SK-N-SH (cell line): ENCODE measurements at regions not wholly inside any gene's neighbourhood (a gene's known extent, or its start where the extent isn't known, plus 50 kb on each side); places are given as distances from the start of the nearest gene placed in this dataset.
"Not testable (repeated sequence)": the region's sequence is repeated elsewhere in the genome, so short reads cannot be mapped to it uniquely, and the experiment has no call there.

Experiments used
- CTCF ChIA-PET: fragments of 300-600, 350-600 bp; formaldehyde crosslinking; extraction: SDS; loops from one replicate; lab custom pipeline; 2021; lab: Yijun Ruan, JAX
- POLR2A ChIA-PET: fragments of 350-600 bp; sonication (Branson Sonifier 250); formaldehyde crosslinking; extraction: SDS; loops from one replicate; lab custom pipeline; 2020; ENCODE audit warnings: antibody characterized with exemption, inconsistent platforms; lab: Yijun Ruan, JAX
- DNase-seq: peaks from one replicate; pipeline ENCODE4 v3.0.0; 2012
- H2AFZ ChIP-seq: fragments of 200-600 bp; sonication (generic); 2 replicates; pipeline ENCODE4 v1.8.1; 2016; ENCODE audit warnings: antibody characterized with exemption, mild to moderate bottlenecking, low read depth
- H3F3A ChIP-seq: fragments of 200-600 bp; sonication (generic); replicated peaks from 2 replicates; pipeline ENCODE3; 2016; ENCODE audit warnings: antibody characterized with exemption, mild to moderate bottlenecking; ENCODE audit not compliant: insufficient read depth
- H3K27ac ChIP-seq, 2 experiments: fragments of 200-500 bp in 1 of 2; fragments of 200-600 bp in 1 of 2; sonication (Bioruptor generic) in 1 of 2; sonication (generic), shearing (Covaris generic) in 1 of 2; 2 replicates each; pipeline versions ENCODE4 v1.5.1 to v1.6.1; 2014 to 2016; ENCODE audit warnings: low read depth in 2 of 2, inconsistent platforms in 1 of 2, low read length in 1 of 2, mild to moderate bottlenecking in 1 of 2, mixed read lengths in 1 of 2
- H3K27me3 ChIP-seq: fragments of 200-600 bp; sonication (generic), shearing (Covaris generic); 2 replicates; pipeline ENCODE4 v1.6.1; 2016; ENCODE audit warnings: mixed run types; ENCODE audit not compliant: insufficient read depth
- H3K36me3 ChIP-seq, 2 experiments: fragments of 200-500 bp in 1 of 2; fragments of 200-600 bp in 1 of 2; sonication (Bioruptor generic) in 1 of 2; sonication (generic) in 1 of 2; replicated peaks in 1 of 2; 2 replicates each; pipeline versions ENCODE3 to v1.5.1; 2014 to 2016; ENCODE audit warnings: low read length in 1 of 2, mild to moderate bottlenecking in 1 of 2; ENCODE audit not compliant: insufficient read depth in 2 of 2, control insufficient read depth in 1 of 2
- H3K4me1 ChIP-seq, 2 experiments: fragments of 200-500 bp in 1 of 2; fragments of 200-600 bp in 1 of 2; sonication (Bioruptor generic) in 1 of 2; sonication (generic), shearing (Covaris generic) in 1 of 2; 2 replicates each; pipeline versions ENCODE4 v1.5.1 to v1.6.1; 2014 to 2016; ENCODE audit warnings: low read depth in 1 of 2, low read length in 1 of 2, mixed run types in 1 of 2; ENCODE audit not compliant: insufficient read depth in 2 of 2, control insufficient read depth in 1 of 2
- H3K4me2 ChIP-seq: fragments of 200-600 bp; sonication (generic), shearing (Covaris generic); 2 replicates; pipeline ENCODE4 v1.6.1; 2017; ENCODE audit warnings: mixed run types
- H3K4me3 ChIP-seq, 2 experiments: fragments of 200-500 bp in 1 of 2; fragments of 200-600 bp in 1 of 2; sonication (Bioruptor generic) in 1 of 2; sonication (generic), shearing (Covaris generic) in 1 of 2; 2 replicates each; pipeline versions ENCODE4 v1.5.1 to v1.8.1; 2014 to 2016; ENCODE audit warnings: low read depth in 2 of 2, inconsistent platforms in 1 of 2, low read length in 1 of 2, mild to moderate bottlenecking in 1 of 2, mixed read lengths in 1 of 2, moderate library complexity in 1 of 2
- H3K79me2 ChIP-seq: fragments of 200-600 bp; sonication (generic); 2 replicates; pipeline ENCODE4 v1.8.1; 2017; ENCODE audit warnings: mild to moderate bottlenecking; ENCODE audit not compliant: insufficient read depth
- H3K9ac ChIP-seq: fragments of 200-600 bp; sonication (generic); 2 replicates; pipeline ENCODE4 v1.6.1; 2017; ENCODE audit warnings: mixed run types
- H3K9me2 ChIP-seq: fragments of 200-600 bp; sonication (generic); 2 replicates; pipeline ENCODE4 v1.6.1; 2017; ENCODE audit warnings: mixed run types
- H3K9me3 ChIP-seq: fragments of 200-600 bp; sonication (generic); 2 replicates; pipeline ENCODE4 v1.6.1; 2017; ENCODE audit warnings: mixed run types, mild to moderate bottlenecking, moderate library complexity
- H4K20me1 ChIP-seq: fragments of 200-600 bp; sonication (generic); 2 replicates; pipeline ENCODE4 v1.6.1; 2017; ENCODE audit warnings: mild to moderate bottlenecking, mixed run types; ENCODE audit not compliant: insufficient read depth
- CHD2 ChIP-seq: fragments of 150-350 bp; IDR thresholded peaks from 2 replicates; pipeline ENCODE4 v1.6.1; 2018; ENCODE audit warnings: low read length; ENCODE audit not compliant: partially characterized antibody
- CTCF ChIP-seq: fragments of 200-600 bp; sonication (generic); IDR thresholded peaks from 2 replicates; pipeline ENCODE4 v1.6.1; 2017; ENCODE audit warnings: antibody characterized with exemption, mild to moderate bottlenecking, moderate library complexity
- ELF1 ChIP-seq: IDR thresholded peaks from 2 replicates; pipeline ENCODE4 v1.4.0; 2012
- EZH2phosphoT487 ChIP-seq: fragments of 200-600 bp; sonication (generic); IDR thresholded peaks from 2 replicates; pipeline ENCODE4 v1.6.1; 2017; ENCODE audit warnings: low read depth, mixed run types, mild to moderate bottlenecking, antibody characterized with exemption, moderate library complexity, borderline replicate concordance
- FOSL2 ChIP-seq: IDR thresholded peaks from 2 replicates; pipeline ENCODE4 v1.4.0; 2012; ENCODE audit warnings: low read depth, mild to moderate bottlenecking, moderate library complexity, borderline replicate concordance
- FOXJ3 ChIP-seq: sonication (generic); formaldehyde crosslinking; IDR thresholded peaks from 2 replicates; pipeline ENCODE4 v1.5.1; 2020; ENCODE audit warnings: mild to moderate bottlenecking, missing genetic modification reagents
- FOXM1 ChIP-seq: IDR thresholded peaks from 2 replicates; pipeline ENCODE4 v1.4.0; 2012; ENCODE audit warnings: low read depth, mild to moderate bottlenecking
- GABPA ChIP-seq: IDR thresholded peaks from 2 replicates; pipeline ENCODE4 v1.4.0; 2012; ENCODE audit warnings: low read depth, mild to moderate bottlenecking
- GATA2 ChIP-seq: sonication (generic); formaldehyde crosslinking; IDR thresholded peaks from 2 replicates; pipeline ENCODE4 v1.5.0; 2020; ENCODE audit warnings: mild to moderate bottlenecking, missing genetic modification reagents
- IRF3 ChIP-seq: fragments of 150-350 bp; IDR thresholded peaks from 2 replicates; pipeline ENCODE4 v1.6.1; 2016; ENCODE audit warnings: mild to moderate bottlenecking, low read depth, low read length
- MEF2A ChIP-seq: IDR thresholded peaks from 2 replicates; pipeline ENCODE4 v1.4.0; 2012; ENCODE audit warnings: low read depth, borderline replicate concordance
- MXI1 ChIP-seq: IDR thresholded peaks from 2 replicates; pipeline ENCODE4 v1.6.1; 2012; ENCODE audit warnings: mild to moderate bottlenecking, low read depth, low read length, improper control_type of control experiment
- NRF1 ChIP-seq: IDR thresholded peaks from 2 replicates; pipeline ENCODE4 v1.6.1; 2012; ENCODE audit warnings: low read depth, mild to moderate bottlenecking, low read length
- REST ChIP-seq: IDR thresholded peaks from 2 replicates; pipeline ENCODE4 v1.6.1; 2012; ENCODE audit warnings: mild to moderate bottlenecking, low read depth, low read length, moderate library complexity
- RXRA ChIP-seq: IDR thresholded peaks from 2 replicates; pipeline ENCODE4 v1.4.0; 2012; ENCODE audit warnings: low read depth, mild to moderate bottlenecking, borderline replicate concordance
- SMC3 ChIP-seq: IDR thresholded peaks from 2 replicates; pipeline ENCODE4 v1.6.1; 2012; ENCODE audit warnings: low read depth, low read length, improper control_type of control experiment
- TCF12 ChIP-seq: IDR thresholded peaks from 2 replicates; pipeline ENCODE4 v1.4.0; 2012
- USF1 ChIP-seq: IDR thresholded peaks from 2 replicates; pipeline ENCODE4 v1.4.0; 2012; ENCODE audit warnings: low read depth, borderline replicate concordance
- WGBS: methylation state at CpG from one replicate; pipeline ENCODE4 v1.1.6; 2017; ENCODE audit warnings: low lambda C conversion rate; 5-methylcytosine and 5-hydroxymethylcytosine counted together

GRCh38 chr11:33527738-33528137, 172.9 kb downstream of the C11orf91 start:
- CTCF ChIA-PET, POLR2A ChIA-PET, DNase-seq, H3K4me3 ChIP-seq, H3K9ac ChIP-seq, H3K27me3 ChIP-seq, H3K9me2 ChIP-seq, H2AFZ ChIP-seq, H3K9me3 ChIP-seq, H3K4me2 ChIP-seq, H4K20me1 ChIP-seq, H3K27ac ChIP-seq: not testable (repeated sequence)
- 93% methylated on average over 4 of the region's 4 CpGs for WGBS
- Histone ChIP-seq H3K79me2 (peaks cover 80% of the 10 kb centered on the region), H3F3A (peaks cover 45% of the 10 kb centered on the region), H3K4me1 (peaks cover 0 to 21% of the 10 kb centered on the region in 2 experiments; a peak in 1 of 4 replicates), H3K36me3 (peaks cover 0 to 15% of the 10 kb centered on the region in 2 experiments)

- H4K20me1 ChIP-seq = peaks cover 3% of the 10 kb centered on the region; the same call in 1 of the 2 replicates
- H3K9ac ChIP-seq = no peak overlapping the region
- peaks cover 6% of the 10 kb centered on the region; the same call in 1 of the 2 replicates for H3K9me3 ChIP-seq
- DNase-seq = no peak
- H3K4me2 ChIP-seq = no peak overlapping the region
- TF ChIP-seq FOXM1 (no peak), NRF1 (no peak), ELF1 (no peak), CTCF (no peak), IRF3 (no peak), TCF12 (no peak), FOSL2 (no peak), SMC3 (no peak), GATA2 (CRISPR knock-in tag) (no peak), RXRA (no peak), CHD2 (no peak), REST (no peak), USF1 (no peak), FOXJ3 (CRISPR knock-in tag) (no peak), MEF2A (no peak), MXI1 (no peak), GABPA (no peak), EZH2phosphoT487 (no peak)
- H3K79me2 ChIP-seq = peaks cover 90% of the 10 kb centered on the region
- POLR2A ChIA-PET = no interaction called here
- H3K4me3 ChIP-seq = no peak overlapping the region
- no peak overlapping the region for H2AFZ ChIP-seq
- 87% methylated on average over 3 of the region's 4 CpGs for WGBS
- peaks cover 0 to 4% of the 10 kb centered on the region in 2 experiments; a peak in 1 of 4 replicates for H3K4me1 ChIP-seq
- H3K9me2 ChIP-seq = no peaks in the 10 kb centered on the region
- H3K27me3 ChIP-seq = no peaks in the 10 kb centered on the region
- peaks cover 0 to 19% of the 10 kb centered on the region in 2 experiments for H3K36me3 ChIP-seq
- CTCF ChIA-PET = no interaction called here
- H3K27ac ChIP-seq = no peak overlapping the region
- H3F3A ChIP-seq = peaks cover 40% of the 10 kb centered on the region
Observed at GRCh38 chr11:33525789-33526188, 174.8 kb downstream of the C11orf91 start.
